ENCODE measurements at regions not wholly inside any gene's neighbourhood (a gene's known extent, or its start where the extent isn't known, plus 50 kb on each side); places are given as distances from the start of the nearest gene placed in this dataset.

DNA sequence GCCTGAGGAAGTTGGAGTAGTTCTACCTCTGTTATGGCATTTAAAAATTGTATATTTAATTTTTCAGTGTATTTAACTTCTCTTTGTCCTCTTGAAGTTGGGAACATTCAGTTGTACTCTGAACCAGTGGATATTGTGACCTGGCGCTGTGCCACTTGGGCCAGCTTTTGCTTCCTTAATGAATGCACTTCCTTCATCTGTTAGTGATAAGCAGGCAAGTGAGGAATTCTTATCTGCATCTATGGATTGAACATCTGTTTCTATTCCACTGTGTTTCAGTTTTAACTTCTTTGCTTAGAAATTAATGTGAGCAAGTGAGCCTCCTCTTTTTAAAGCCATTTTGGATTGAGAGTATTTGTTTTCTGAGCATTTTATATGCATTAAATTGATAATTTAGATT lies 128.3 kb downstream of the UCHL1 start (continued):
- no peak for TF ChIP-seq NANOG (IDR thresholded peaks at IDR 0.05; ENCODE audit: insufficient read depth, low read depth, low read length, poor library complexity, severe bottlenecking)
- TF ChIP-seq, protein P1, sequence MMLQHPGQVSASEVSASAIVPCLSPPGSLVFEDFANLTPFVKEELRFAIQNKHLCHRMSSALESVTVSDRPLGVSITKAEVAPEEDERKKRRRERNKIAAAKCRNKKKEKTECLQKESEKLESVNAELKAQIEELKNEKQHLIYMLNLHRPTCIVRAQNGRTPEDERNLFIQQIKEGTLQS (IDR thresholded peaks at IDR 0.05; ENCODE audit: insufficient read depth, low read depth, low read length), result no peak
- no peak for TF ChIP-seq TAF7 (optimal IDR thresholded peaks at IDR 0.05; ENCODE audit: borderline replicate concordance, low read depth, low read length)
- TF ChIP-seq CHD7 (IDR thresholded peaks at IDR 0.05; ENCODE audit: insufficient replicate concordance, low read length), result no peak
- no peak for TF ChIP-seq MAFK (IDR thresholded peaks at IDR 0.05; ENCODE audit: low read depth, low read length)
